Fibroblast of peridontal ligament (primary cell): ENCODE measurements at regions not wholly inside any gene's neighbourhood (a gene's known extent, or its start where the extent isn't known, plus 50 kb on each side); places are given as distances from the start of the nearest gene placed in this dataset.

Experiments
- DNase-seq: peaks from one replicate; pipeline ENCODE4 v3.0.0-alpha.2; 2010; ENCODE audit errors: extremely low read depth

GRCh38 chr11:35077709-35078469 lies 61.1 kb upstream of the CD44 start:
- DNase-seq = peak; percentile 73

GRCh38 chr11:35078470-35078735 lies 60.6 kb upstream of the CD44 start:
- no peak for DNase-seq

- DNase-seq = no peak
Measured at GRCh38 chr11:35079611-35080010, 59.4 kb upstream of the CD44 start.

- DNase-seq = peak; percentile 69
Measured at GRCh38 chr11:35082321-35083180, 56.4 kb upstream of the CD44 start.

- DNase-seq = no peak
Measured at GRCh38 chr11:35083181-35083430, 55.9 kb upstream of the CD44 start.

- DNase-seq = peak; percentile 98
Measured at GRCh38 chr11:35083431-35084238, 55.3 kb upstream of the CD44 start.

GRCh38 chr11:35084817-35085440 lies 54.0 kb upstream of the CD44 start:
- no peak for DNase-seq

- no peak for DNase-seq
Measured at GRCh38 chr11:35085531-35086165, 53.3 kb upstream of the CD44 start.

GRCh38 chr11:35087648-35088047 lies 51.3 kb upstream of the CD44 start:
- DNase-seq = peak; percentile 70

- DNase-seq = no peak
Measured at GRCh38 chr11:35088226-35088625, 50.7 kb upstream of the CD44 start.

GRCh38 chr11:35088676-35089075 lies 50.3 kb upstream of the CD44 start:
- DNase-seq = no peak
